Neuron (in vitro differentiated cells): ENCODE measurements at regions not wholly inside any gene's neighbourhood (a gene's known extent, or its start where the extent isn't known, plus 50 kb on each side); places are given as distances from the start of the nearest gene placed in this dataset.

ENCODE experiments used
- H2AFZ ChIP-seq: one replicate; pipeline ENCODE4 v1.6.1; 2013; ENCODE audit warnings: low read depth, mild to moderate bottlenecking, inconsistent platforms, low read length, moderate library complexity
- H3K27me3 ChIP-seq: one replicate; pipeline ENCODE4 v1.6.1; 2013; ENCODE audit warnings: low read length; ENCODE audit not compliant: insufficient read depth
- H3K36me3 ChIP-seq: one replicate; pipeline ENCODE4 v1.6.1; 2013; ENCODE audit warnings: low read length; ENCODE audit not compliant: insufficient read depth
- H3K4me1 ChIP-seq: one replicate; pipeline ENCODE4 v1.6.1; 2013; ENCODE audit warnings: low read length; ENCODE audit not compliant: insufficient read depth
- H3K4me3 ChIP-seq: 2 replicates; pipeline ENCODE4 v1.5.1; 2013; ENCODE audit warnings: mild to moderate bottlenecking, low read length, moderate library complexity
- H3K9me3 ChIP-seq: one replicate; pipeline ENCODE4 v1.6.1; 2013; ENCODE audit warnings: low read length

DNA sequence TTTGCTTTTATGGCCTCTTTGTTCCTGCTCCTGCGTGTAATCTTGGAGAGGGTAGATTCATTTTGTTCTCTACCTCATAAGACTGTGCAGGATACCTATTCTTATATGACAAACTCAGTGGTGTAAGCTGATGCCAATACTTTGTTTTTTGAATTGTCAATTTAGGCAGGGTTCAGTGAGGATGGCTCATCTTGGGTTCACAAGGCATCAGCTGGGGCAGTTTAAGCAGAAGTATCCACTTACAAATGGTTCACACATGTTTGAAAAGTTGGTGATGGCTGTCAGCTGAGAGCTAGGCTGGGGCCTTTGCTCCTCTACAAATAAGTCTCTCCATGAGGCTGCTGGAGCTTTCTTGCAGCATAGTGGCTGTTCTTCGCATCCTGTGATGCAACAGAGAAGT lies 920.6 kb upstream of the PIK3C3 start:
- peak overlapping the region; percentile 10 for H2AFZ ChIP-seq
- peaks cover 9% of the 10 kb centered on the region for H3K4me1 ChIP-seq

GRCh38 chr18:41025666-41026065 lies 929.4 kb upstream of the PIK3C3 start:
- no peaks in the 10 kb centered on the region for H3K27me3 ChIP-seq

More for the DNA sequence above, 920.6 kb upstream of the PIK3C3 start:
- Histone ChIP-seq H3K36me3 (no peaks in the 10 kb centered on the region), H3K27me3 (no peaks in the 10 kb centered on the region), H3K4me3 (no peak overlapping the region), H3K9me3 (no peaks in the 10 kb centered on the region)

GRCh38 chr18:41024792-41025191 lies 930.2 kb upstream of the PIK3C3 start:
- H3K27me3 ChIP-seq, result no peaks in the 10 kb centered on the region
- H3K36me3 ChIP-seq, result no peaks in the 10 kb centered on the region
- no peaks in the 10 kb centered on the region for H3K9me3 ChIP-seq
- no peak overlapping the region for H3K4me3 ChIP-seq
- H3K4me1 ChIP-seq, result peaks cover 18% of the 10 kb centered on the region
- H2AFZ ChIP-seq, result peak overlapping the region; percentile 10

More at GRCh38 chr18:41025666-41026065, 929.4 kb upstream of the PIK3C3 start:
- no peak overlapping the region for H2AFZ ChIP-seq
- H3K4me1 ChIP-seq, result peaks cover 18% of the 10 kb centered on the region
- H3K9me3 ChIP-seq, result no peaks in the 10 kb centered on the region
- H3K4me3 ChIP-seq, result no peak overlapping the region
- no peaks in the 10 kb centered on the region for H3K36me3 ChIP-seq

DNA sequence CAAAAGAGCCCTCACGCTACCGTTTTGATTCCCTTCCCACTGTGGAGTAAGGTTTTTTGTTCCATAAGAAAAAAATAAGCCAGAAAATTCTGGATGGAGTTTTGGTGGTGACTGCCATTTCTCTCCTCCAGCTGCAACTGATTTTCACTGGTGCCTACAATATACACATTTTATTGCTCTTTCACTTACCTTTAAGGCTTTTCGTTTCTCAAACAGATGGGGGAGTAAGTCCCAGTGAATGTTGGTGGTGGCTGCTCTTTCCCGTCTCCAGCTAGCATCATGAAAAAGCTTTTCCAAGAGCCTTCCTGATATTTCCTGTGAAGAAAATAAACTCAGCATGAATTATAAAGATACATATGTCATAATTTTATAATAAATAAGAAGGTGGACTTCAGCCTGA lies 932.5 kb upstream of the PIK3C3 start:
- Histone ChIP-seq H3K4me1 (peaks cover 18% of the 10 kb centered on the region), H2AFZ (no peak overlapping the region), H3K27me3 (no peaks in the 10 kb centered on the region), H3K9me3 (no peaks in the 10 kb centered on the region), H3K4me3 (no peak overlapping the region), H3K36me3 (no peaks in the 10 kb centered on the region)

DNA sequence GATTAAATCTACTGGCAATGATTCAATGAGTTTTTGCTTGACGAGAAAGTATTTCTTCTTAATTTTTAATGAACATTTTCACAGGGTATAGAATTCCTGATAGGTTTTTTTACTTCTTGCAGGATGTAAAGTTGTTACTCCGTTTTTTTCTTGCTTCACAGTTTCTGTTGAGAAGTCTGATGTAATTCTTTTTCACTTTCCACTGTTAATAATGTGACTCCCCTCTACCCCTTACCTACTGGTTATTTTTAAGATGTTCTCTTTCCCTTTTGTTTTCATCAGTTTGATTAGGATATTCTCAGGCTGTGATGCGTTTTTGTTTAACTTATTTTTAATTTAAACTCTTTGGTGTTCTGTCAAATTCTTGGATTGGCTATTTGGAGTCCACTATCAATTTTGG lies 933.9 kb upstream of the PIK3C3 start:
- Histone ChIP-seq H3K4me3 (no peak overlapping the region), H3K4me1 (peaks cover 15% of the 10 kb centered on the region), H3K27me3 (no peaks in the 10 kb centered on the region), H2AFZ (no peak overlapping the region), H3K36me3 (no peaks in the 10 kb centered on the region), H3K9me3 (no peaks in the 10 kb centered on the region)

DNA sequence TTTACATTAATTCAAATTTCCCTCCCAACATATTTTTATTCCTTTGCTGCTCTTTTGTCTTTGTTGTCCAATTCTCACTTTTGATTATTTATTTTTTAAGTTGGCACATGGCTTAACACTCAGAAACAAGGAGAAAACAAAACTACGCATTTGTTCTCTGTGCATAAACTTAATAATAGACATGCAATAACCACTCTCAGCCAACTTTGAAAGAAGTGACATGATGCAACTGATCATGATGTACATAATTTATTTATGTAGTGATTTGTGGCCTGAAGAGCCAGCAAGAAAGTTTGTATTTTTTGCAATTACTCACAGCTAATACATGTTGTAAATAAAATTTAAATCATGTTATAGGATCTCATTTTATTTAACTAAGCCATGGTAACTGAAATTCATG lies 942.8 kb upstream of the PIK3C3 start:
- Histone ChIP-seq H3K4me3 (no peak overlapping the region), H3K4me1 (no peaks in the 10 kb centered on the region), H3K36me3 (no peaks in the 10 kb centered on the region), H3K27me3 (no peaks in the 10 kb centered on the region), H2AFZ (no peak overlapping the region), H3K9me3 (no peaks in the 10 kb centered on the region)

- Histone ChIP-seq H3K9me3 (no peaks in the 10 kb centered on the region), H3K27me3 (no peaks in the 10 kb centered on the region), H3K36me3 (no peaks in the 10 kb centered on the region), H3K4me3 (no peak overlapping the region), H3K4me1 (no peaks in the 10 kb centered on the region), H2AFZ (no peak overlapping the region)
These were observed 945.1 kb upstream of the PIK3C3 start for GRCh38 chr18:41009926-41010325.

- Histone ChIP-seq H3K36me3 (no peaks in the 10 kb centered on the region), H3K4me3 (no peak overlapping the region), H3K4me1 (no peaks in the 10 kb centered on the region), H3K27me3 (no peaks in the 10 kb centered on the region), H2AFZ (no peak overlapping the region), H3K9me3 (no peaks in the 10 kb centered on the region)
These were observed 950.7 kb upstream of the PIK3C3 start for GRCh38 chr18:41004324-41004723.

DNA sequence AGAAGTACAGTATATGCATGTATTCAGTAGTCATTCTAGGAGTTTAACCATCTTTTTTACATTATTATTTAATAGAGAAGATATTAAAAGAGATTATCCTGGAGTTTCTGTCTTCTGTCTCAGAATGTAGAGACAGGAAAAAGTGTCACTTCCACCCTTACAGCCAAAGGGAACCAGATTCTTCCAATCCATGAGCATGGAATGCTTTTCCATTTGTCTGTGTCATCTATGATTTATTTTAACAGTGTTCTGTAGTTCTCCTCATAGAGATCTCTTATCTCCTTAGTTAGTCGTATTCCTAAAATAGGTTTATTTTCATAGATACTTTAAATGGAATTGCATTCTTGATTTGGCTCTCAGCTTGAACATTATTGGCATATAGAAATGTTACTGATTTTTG lies 959.5 kb upstream of the PIK3C3 start:
- no peaks in the 10 kb centered on the region for H3K4me1 ChIP-seq
- H3K4me3 ChIP-seq, result no peak overlapping the region
- no peaks in the 10 kb centered on the region for H3K36me3 ChIP-seq
- no peak overlapping the region for H2AFZ ChIP-seq
- no peaks in the 10 kb centered on the region for H3K9me3 ChIP-seq
- H3K27me3 ChIP-seq, result no peaks in the 10 kb centered on the region

GRCh38 chr18:40993363-40993762 lies 961.7 kb upstream of the PIK3C3 start:
- no peaks in the 10 kb centered on the region for H3K4me1 ChIP-seq
- no peaks in the 10 kb centered on the region for H3K36me3 ChIP-seq
- no peaks in the 10 kb centered on the region for H3K27me3 ChIP-seq
- H3K4me3 ChIP-seq, result no peak overlapping the region
- H3K9me3 ChIP-seq, result no peaks in the 10 kb centered on the region
- no peak overlapping the region for H2AFZ ChIP-seq

DNA sequence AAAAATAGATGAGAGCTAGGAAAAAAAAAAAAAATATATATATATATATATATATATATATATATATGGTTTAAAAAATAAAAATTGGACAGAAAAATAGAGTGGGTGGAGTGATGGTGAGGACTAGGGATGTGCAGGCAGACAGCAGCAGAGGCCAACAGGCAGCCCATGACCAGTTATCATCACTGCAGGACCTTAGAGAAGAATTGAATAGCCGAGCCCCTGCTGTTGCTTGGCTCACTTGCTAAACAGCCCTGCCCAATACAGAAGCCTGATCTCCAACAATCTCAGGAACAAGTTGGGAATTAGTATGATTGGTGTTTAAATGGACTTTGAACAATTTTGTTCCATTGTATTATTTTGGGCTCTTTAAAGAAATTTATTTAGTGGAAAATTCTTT lies 967.5 kb upstream of the PIK3C3 start:
- Histone ChIP-seq H3K27me3 (no peaks in the 10 kb centered on the region), H3K4me3 (no peak overlapping the region), H3K36me3 (no peaks in the 10 kb centered on the region), H3K4me1 (no peaks in the 10 kb centered on the region), H3K9me3 (no peaks in the 10 kb centered on the region), H2AFZ (no peak overlapping the region)

DNA sequence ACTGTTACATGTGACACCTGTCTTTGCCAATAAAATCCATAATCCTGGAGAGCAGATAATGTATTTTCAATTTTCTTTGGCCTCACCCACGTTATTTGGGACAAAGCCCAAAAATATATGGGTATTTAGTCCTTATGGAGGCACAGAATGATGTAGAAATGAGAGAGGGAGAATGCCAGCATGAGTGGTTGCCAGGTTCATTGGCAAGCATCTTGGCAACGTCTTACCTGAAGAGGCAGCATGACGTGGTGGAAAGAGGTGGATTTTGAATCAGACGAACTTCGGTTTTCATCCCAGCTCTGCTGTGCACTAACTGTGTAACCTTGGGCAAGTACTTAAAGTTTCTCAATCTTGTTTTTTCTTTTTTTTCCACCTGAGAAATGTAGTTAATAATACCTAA lies 969.6 kb upstream of the PIK3C3 start:
- H2AFZ ChIP-seq, result no peak overlapping the region
- no peaks in the 10 kb centered on the region for H3K4me1 ChIP-seq
- no peaks in the 10 kb centered on the region for H3K36me3 ChIP-seq
- H3K27me3 ChIP-seq, result no peaks in the 10 kb centered on the region
- H3K9me3 ChIP-seq, result no peaks in the 10 kb centered on the region
- no peak overlapping the region for H3K4me3 ChIP-seq

- no peaks in the 10 kb centered on the region for H3K4me1 ChIP-seq
- H3K36me3 ChIP-seq, result no peaks in the 10 kb centered on the region
- no peaks in the 10 kb centered on the region for H3K27me3 ChIP-seq
- H3K9me3 ChIP-seq, result no peaks in the 10 kb centered on the region
- H2AFZ ChIP-seq, result no peak overlapping the region
- no peak overlapping the region for H3K4me3 ChIP-seq
These were observed 970.2 kb upstream of the PIK3C3 start for GRCh38 chr18:40984856-40985255.

- Histone ChIP-seq H2AFZ (no peak overlapping the region), H3K4me3 (no peak overlapping the region), H3K4me1 (no peaks in the 10 kb centered on the region), H3K36me3 (no peaks in the 10 kb centered on the region), H3K27me3 (no peaks in the 10 kb centered on the region), H3K9me3 (no peaks in the 10 kb centered on the region)
These were observed 971.2 kb upstream of the PIK3C3 start for GRCh38 chr18:40983835-40984234.
